ENCODE measurements at regions not wholly inside any gene's neighbourhood (a gene's known extent, or its start where the extent isn't known, plus 50 kb on each side); places are given as distances from the start of the nearest gene placed in this dataset.

GRCh38 chr11:121983901-121984300 is 132.1 kb downstream of the BLID start:
- TF ChIP-seq POLR2AphosphoS5 (IDR thresholded peaks at IDR 0.05; ENCODE audit: borderline replicate concordance, low read depth, low read length) (no peak), EZH2 (IDR thresholded peaks at IDR 0.05) (no peak)

Measured in SK-N-MC (cell line).